HL-60 (cell line): ENCODE measurements at regions not wholly inside any gene's neighbourhood (a gene's known extent, or its start where the extent isn't known, plus 50 kb on each side); places are given as distances from the start of the nearest gene placed in this dataset.

Source experiments
- CTCF ChIP-seq: IDR thresholded peaks from one replicate; pipeline ENCODE4 v1.5.1; 2011; ENCODE audit warnings: low read length, control low read depth, inconsistent platforms; ENCODE audit not compliant: insufficient read depth
- GABPA ChIP-seq: IDR thresholded peaks from 2 replicates; pipeline ENCODE4 v1.6.1; 2012; ENCODE audit warnings: low read depth
- POLR2AphosphoS5 ChIP-seq: IDR thresholded peaks from 2 replicates; pipeline ENCODE4 v1.6.1; 2012; ENCODE audit warnings: low read depth
- REST ChIP-seq: IDR thresholded peaks from 2 replicates; pipeline ENCODE4 v1.6.1; 2012; ENCODE audit warnings: low read depth; ENCODE audit not compliant: insufficient replicate concordance
- SPI1 ChIP-seq: IDR thresholded peaks from 2 replicates; pipeline ENCODE4 v1.6.1; 2012; ENCODE audit warnings: low read depth, mild to moderate bottlenecking, borderline replicate concordance

- TF ChIP-seq REST (no peak), CTCF (no peak), POLR2AphosphoS5 (no peak), GABPA (no peak), SPI1 (no peak)
These were observed 208.9 kb upstream of the DCBLD2 start for GRCh38 chr3:99110401-99110800.
